DOHH2 (cell line): ENCODE measurements at regions not wholly inside any gene's neighbourhood (a gene's known extent, or its start where the extent isn't known, plus 50 kb on each side); places are given as distances from the start of the nearest gene placed in this dataset.
"Not testable (repeated sequence)": the region's sequence is repeated elsewhere in the genome, so short reads cannot be mapped to it uniquely, and the experiment has no call there.

Source experiments
- H3F3A ChIP-seq: fragments of 200-600 bp; sonication (generic), shearing (Covaris generic); 2 replicates; pipeline ENCODE4 v1.6.0; 2016; ENCODE audit warnings: antibody characterized with exemption, mild to moderate bottlenecking; ENCODE audit not compliant: control insufficient read depth, insufficient read depth
- H3K27ac ChIP-seq: fragments of 200-600 bp; sonication (generic); 2 replicates; pipeline ENCODE4 v1.5.1; 2014; ENCODE audit warnings: low read depth, mild to moderate bottlenecking, low read length, moderate library complexity
- H3K27me3 ChIP-seq: fragments of 200-600 bp; sonication (generic); 2 replicates; pipeline ENCODE4 v1.6.1; 2014; ENCODE audit warnings: mild to moderate bottlenecking, low read length, mixed read lengths; ENCODE audit not compliant: control insufficient read depth
- H3K36me3 ChIP-seq: fragments of 200-600 bp; sonication (generic); 2 replicates; pipeline ENCODE4 v1.6.1; 2014; ENCODE audit warnings: mild to moderate bottlenecking, low read length, moderate library complexity, mixed read lengths; ENCODE audit not compliant: control insufficient read depth
- H3K4me1 ChIP-seq: fragments of 200-600 bp; sonication (generic); 2 replicates; pipeline ENCODE4 v1.6.1; 2014; ENCODE audit warnings: mild to moderate bottlenecking, low read length, mixed read lengths; ENCODE audit not compliant: control insufficient read depth
- H3K4me2 ChIP-seq: fragments of 200-600 bp; sonication (generic); 2 replicates; pipeline ENCODE4 v1.6.0; 2014; ENCODE audit warnings: mild to moderate bottlenecking, low read length, moderate library complexity
- H3K4me3 ChIP-seq: fragments of 200-600 bp; sonication (generic); 2 replicates; pipeline ENCODE4 v1.5.1; 2014; ENCODE audit warnings: mild to moderate bottlenecking, low read length, mixed read lengths
- H3K79me2 ChIP-seq: fragments of 200-600 bp; sonication (generic); 2 replicates; pipeline ENCODE4 v1.6.1; 2014; ENCODE audit warnings: mild to moderate bottlenecking, low read length, mixed read lengths; ENCODE audit not compliant: control insufficient read depth
- H3K9me2 ChIP-seq: fragments of 200-600 bp; sonication (generic); replicated peaks from 2 replicates; pipeline ENCODE4 v1.6.1; 2014; ENCODE audit warnings: mild to moderate bottlenecking, low read length, mixed read lengths; ENCODE audit not compliant: control insufficient read depth
- H3K9me3 ChIP-seq: fragments of 200-600 bp; sonication (generic); 2 replicates; pipeline ENCODE4 v1.6.1; 2014; ENCODE audit warnings: antibody characterized with exemption, low read length, mixed read lengths; ENCODE audit not compliant: control insufficient read depth, insufficient read depth
- H4K20me1 ChIP-seq: fragments of 200-600 bp; sonication (generic); 2 replicates; pipeline ENCODE4 v1.6.0; 2014; ENCODE audit warnings: low read depth, mild to moderate bottlenecking, antibody characterized with exemption, low read length, moderate library complexity; ENCODE audit not compliant: control insufficient read depth, insufficient read depth
- EZH2phosphoT487 ChIP-seq: fragments of 200-600 bp; sonication (generic); IDR thresholded peaks from 2 replicates; pipeline ENCODE4 v1.6.1; 2017; ENCODE audit warnings: borderline replicate concordance, mild to moderate bottlenecking, antibody characterized with exemption, low read length, moderate library complexity, mixed read lengths
- TF ChIP-seq, protein P1 (sequence below): fragments of 200-600 bp; sonication (generic); IDR thresholded peaks from one replicate; pipeline ENCODE4 v1.5.1; 2014; ENCODE audit warnings: antibody characterized with exemption, mild to moderate bottlenecking, low read depth, low read length; ENCODE audit not compliant: poor library complexity, severe bottlenecking

DNA sequence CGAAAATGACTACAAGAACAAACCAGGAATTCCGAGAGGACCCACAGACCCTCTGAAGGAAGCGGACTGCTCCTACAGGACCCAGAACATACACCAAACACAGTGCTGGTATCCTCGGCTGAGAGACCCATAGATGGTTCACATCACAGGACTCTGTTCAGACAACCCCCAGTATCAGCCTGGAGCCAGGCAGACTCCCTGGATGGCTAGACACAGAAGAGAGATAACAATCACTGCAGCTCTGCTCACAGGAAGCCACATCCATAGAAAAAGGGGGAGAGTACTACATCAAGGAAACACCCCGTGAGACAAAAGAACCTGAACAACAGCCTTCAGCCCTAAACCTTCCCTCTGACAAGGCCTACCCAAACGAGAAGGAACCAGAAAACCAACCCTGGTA lies 434.0 kb upstream of the NR5A2 start:
- no peaks in the 10 kb centered on the region for H3K4me1 ChIP-seq
- no peaks in the 10 kb centered on the region for H4K20me1 ChIP-seq
- no peaks in the 10 kb centered on the region; the same call in 1 of the 2 replicates for H3K9me3 ChIP-seq
- no peaks in the 10 kb centered on the region for H3K9me2 ChIP-seq
- no peak for TF ChIP-seq EZH2phosphoT487
- TF ChIP-seq, protein P1, sequence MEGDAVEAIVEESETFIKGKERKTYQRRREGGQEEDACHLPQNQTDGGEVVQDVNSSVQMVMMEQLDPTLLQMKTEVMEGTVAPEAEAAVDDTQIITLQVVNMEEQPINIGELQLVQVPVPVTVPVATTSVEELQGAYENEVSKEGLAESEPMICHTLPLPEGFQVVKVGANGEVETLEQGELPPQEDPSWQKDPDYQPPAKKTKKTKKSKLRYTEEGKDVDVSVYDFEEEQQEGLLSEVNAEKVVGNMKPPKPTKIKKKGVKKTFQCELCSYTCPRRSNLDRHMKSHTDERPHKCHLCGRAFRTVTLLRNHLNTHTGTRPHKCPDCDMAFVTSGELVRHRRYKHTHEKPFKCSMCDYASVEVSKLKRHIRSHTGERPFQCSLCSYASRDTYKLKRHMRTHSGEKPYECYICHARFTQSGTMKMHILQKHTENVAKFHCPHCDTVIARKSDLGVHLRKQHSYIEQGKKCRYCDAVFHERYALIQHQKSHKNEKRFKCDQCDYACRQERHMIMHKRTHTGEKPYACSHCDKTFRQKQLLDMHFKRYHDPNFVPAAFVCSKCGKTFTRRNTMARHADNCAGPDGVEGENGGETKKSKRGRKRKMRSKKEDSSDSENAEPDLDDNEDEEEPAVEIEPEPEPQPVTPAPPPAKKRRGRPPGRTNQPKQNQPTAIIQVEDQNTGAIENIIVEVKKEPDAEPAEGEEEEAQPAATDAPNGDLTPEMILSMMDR: no peak
- no peak overlapping the region for H3K4me2 ChIP-seq
- H3K27ac ChIP-seq: no peak overlapping the region
- H3K27me3 ChIP-seq: no peaks in the 10 kb centered on the region
- no peaks in the 10 kb centered on the region for H3F3A ChIP-seq
- H3K4me3 ChIP-seq: no peak overlapping the region
- no peaks in the 10 kb centered on the region for H3K79me2 ChIP-seq
- H3K36me3 ChIP-seq: no peaks in the 10 kb centered on the region

GRCh38 chr1:199596448-199596847 lies 431.1 kb upstream of the NR5A2 start:
- H3K27ac ChIP-seq, H3F3A ChIP-seq, H3K79me2 ChIP-seq, H3K9me2 ChIP-seq, H3K36me3 ChIP-seq, H3K4me1 ChIP-seq, H3K4me2 ChIP-seq, H4K20me1 ChIP-seq, H3K4me3 ChIP-seq, H3K9me3 ChIP-seq, H3K27me3 ChIP-seq: not testable (repeated sequence)

- H3K4me3 ChIP-seq: no peak overlapping the region
- no peaks in the 10 kb centered on the region for H3K79me2 ChIP-seq
- H3F3A ChIP-seq: no peaks in the 10 kb centered on the region
- no peak overlapping the region for H3K27ac ChIP-seq
- H4K20me1 ChIP-seq: no peaks in the 10 kb centered on the region
- no peak for TF ChIP-seq EZH2phosphoT487
- TF ChIP-seq, protein P1: no peak
- no peak overlapping the region for H3K4me2 ChIP-seq
- H3K4me1 ChIP-seq: no peaks in the 10 kb centered on the region
- no peaks in the 10 kb centered on the region; the same call in 1 of the 2 replicates for H3K9me3 ChIP-seq
- H3K36me3 ChIP-seq: no peaks in the 10 kb centered on the region
- H3K9me2 ChIP-seq: no peaks in the 10 kb centered on the region
- no peaks in the 10 kb centered on the region for H3K27me3 ChIP-seq
Measured at GRCh38 chr1:199597152-199597551, 430.4 kb upstream of the NR5A2 start.

DNA sequence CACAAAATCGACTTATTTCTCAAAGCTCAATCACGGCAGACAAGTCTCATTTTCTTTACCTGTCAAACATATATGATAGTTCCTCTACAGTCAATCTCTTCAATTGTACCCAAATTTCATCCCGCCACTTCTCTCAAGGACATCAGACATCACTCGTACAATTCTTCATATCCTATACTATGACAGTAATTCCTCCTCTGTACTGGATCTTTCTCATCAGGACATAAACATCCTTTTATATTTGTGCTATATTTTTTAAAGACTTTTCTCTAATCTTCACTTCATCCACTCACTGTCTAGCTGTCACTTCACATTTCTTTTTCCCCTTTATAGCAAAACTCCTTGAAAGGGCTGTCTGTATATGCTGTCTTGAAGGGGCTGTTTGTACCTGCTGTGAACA lies 419.1 kb upstream of the NR5A2 start:
- no peaks in the 10 kb centered on the region for H3K79me2 ChIP-seq
- no peaks in the 10 kb centered on the region for H3K9me2 ChIP-seq
- no peaks in the 10 kb centered on the region for H3K9me3 ChIP-seq
- peaks cover 7% of the 10 kb centered on the region for H3K4me1 ChIP-seq
- H3K4me2 ChIP-seq: no peak overlapping the region
- no peaks in the 10 kb centered on the region for H4K20me1 ChIP-seq
- no peaks in the 10 kb centered on the region for H3K36me3 ChIP-seq
- no peak for TF ChIP-seq EZH2phosphoT487
- TF ChIP-seq, protein P1: no peak
- peaks cover 2% of the 10 kb centered on the region; the same call in 1 of the 2 replicates for H3F3A ChIP-seq
- no peak overlapping the region for H3K27ac ChIP-seq
- H3K4me3 ChIP-seq: no peak overlapping the region
- H3K27me3 ChIP-seq: no peaks in the 10 kb centered on the region
